Adrenal gland (tissue), 5 donors: ENCODE measurements at regions not wholly inside any gene's neighbourhood (a gene's known extent, or its start where the extent isn't known, plus 50 kb on each side); places are given as distances from the start of the nearest gene placed in this dataset.

ENCODE experiments used
- POLR2A ChIP-seq, 2 donors: fragments of 450-650 bp; IDR thresholded peaks; one replicate each; pipeline ENCODE4 v1.6.1; 2017; ENCODE audit warnings: antibody characterized with exemption in 2 of 2, mild to moderate bottlenecking in 2 of 2, moderate library complexity in 1 of 2
- TF ChIP-seq, protein P1 (sequence below), 6 experiments: fragments of 450-650 bp in 4 of 6; fragments of 200-600 bp in 2 of 6; sonication (generic) in 1 of 6; IDR thresholded peaks; 1 replicate in 5 of 6; 2 replicates in 1 of 6; pipeline versions ENCODE4 v1.5.1 to v1.8.0; 2016 to 2021; ENCODE audit warnings: antibody characterized with exemption in 6 of 6, mild to moderate bottlenecking in 2 of 6, moderate library complexity in 1 of 6
- donor health status: DM: no; HTN: no; CAD: no.

DNA sequence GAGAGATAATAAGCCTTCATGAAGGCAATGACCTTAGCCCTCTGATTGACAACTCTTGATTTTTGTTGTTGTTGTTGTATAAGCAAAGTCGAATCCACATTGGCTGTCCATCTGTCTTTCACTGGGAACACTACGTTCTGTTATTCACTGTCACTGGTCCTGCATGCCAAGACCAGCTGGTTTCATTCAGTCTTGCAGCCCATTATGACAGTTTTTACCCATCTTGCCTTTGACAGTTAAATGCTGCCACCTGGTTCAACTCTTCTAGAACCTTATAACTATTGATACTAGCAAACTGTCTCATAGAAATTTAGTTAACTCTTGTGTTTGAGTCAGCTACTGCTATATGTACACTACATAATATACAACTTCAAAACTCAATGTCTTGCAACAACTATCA, 382.3 kb upstream of the CDH10 start:
- TF ChIP-seq, protein P1, sequence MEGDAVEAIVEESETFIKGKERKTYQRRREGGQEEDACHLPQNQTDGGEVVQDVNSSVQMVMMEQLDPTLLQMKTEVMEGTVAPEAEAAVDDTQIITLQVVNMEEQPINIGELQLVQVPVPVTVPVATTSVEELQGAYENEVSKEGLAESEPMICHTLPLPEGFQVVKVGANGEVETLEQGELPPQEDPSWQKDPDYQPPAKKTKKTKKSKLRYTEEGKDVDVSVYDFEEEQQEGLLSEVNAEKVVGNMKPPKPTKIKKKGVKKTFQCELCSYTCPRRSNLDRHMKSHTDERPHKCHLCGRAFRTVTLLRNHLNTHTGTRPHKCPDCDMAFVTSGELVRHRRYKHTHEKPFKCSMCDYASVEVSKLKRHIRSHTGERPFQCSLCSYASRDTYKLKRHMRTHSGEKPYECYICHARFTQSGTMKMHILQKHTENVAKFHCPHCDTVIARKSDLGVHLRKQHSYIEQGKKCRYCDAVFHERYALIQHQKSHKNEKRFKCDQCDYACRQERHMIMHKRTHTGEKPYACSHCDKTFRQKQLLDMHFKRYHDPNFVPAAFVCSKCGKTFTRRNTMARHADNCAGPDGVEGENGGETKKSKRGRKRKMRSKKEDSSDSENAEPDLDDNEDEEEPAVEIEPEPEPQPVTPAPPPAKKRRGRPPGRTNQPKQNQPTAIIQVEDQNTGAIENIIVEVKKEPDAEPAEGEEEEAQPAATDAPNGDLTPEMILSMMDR (IDR thresholded peaks at IDR 0.05) = no peak
- no peak for TF ChIP-seq POLR2A (IDR thresholded peaks at IDR 0.05)
